Gastrocnemius medialis (tissue), 4 donors: ENCODE measurements at regions not wholly inside any gene's neighbourhood (a gene's known extent, or its start where the extent isn't known, plus 50 kb on each side); places are given as distances from the start of the nearest gene placed in this dataset.

Experiments used
- POLR2A ChIP-seq, 2 donors: fragments of 450-650 bp; IDR thresholded peaks; one replicate each; pipeline ENCODE4 v1.6.1; 2017; ENCODE audit warnings: antibody characterized with exemption in 2 of 2, mild to moderate bottlenecking in 2 of 2, moderate library complexity in 2 of 2
- TF ChIP-seq, protein P1 (sequence below), 5 experiments: fragments of 450-650 bp in 3 of 5; fragments of 200-600 bp in 2 of 5; sonication (generic) in 2 of 5; IDR thresholded peaks in 4 of 5; conservative IDR thresholded peaks in 1 of 5; 1 replicate in 4 of 5; 2 replicates in 1 of 5; pipeline ENCODE4 v1.5.1; 2016 to 2019; ENCODE audit warnings: antibody characterized with exemption in 5 of 5, mild to moderate bottlenecking in 3 of 5, moderate library complexity in 3 of 5

- TF ChIP-seq, protein P1, sequence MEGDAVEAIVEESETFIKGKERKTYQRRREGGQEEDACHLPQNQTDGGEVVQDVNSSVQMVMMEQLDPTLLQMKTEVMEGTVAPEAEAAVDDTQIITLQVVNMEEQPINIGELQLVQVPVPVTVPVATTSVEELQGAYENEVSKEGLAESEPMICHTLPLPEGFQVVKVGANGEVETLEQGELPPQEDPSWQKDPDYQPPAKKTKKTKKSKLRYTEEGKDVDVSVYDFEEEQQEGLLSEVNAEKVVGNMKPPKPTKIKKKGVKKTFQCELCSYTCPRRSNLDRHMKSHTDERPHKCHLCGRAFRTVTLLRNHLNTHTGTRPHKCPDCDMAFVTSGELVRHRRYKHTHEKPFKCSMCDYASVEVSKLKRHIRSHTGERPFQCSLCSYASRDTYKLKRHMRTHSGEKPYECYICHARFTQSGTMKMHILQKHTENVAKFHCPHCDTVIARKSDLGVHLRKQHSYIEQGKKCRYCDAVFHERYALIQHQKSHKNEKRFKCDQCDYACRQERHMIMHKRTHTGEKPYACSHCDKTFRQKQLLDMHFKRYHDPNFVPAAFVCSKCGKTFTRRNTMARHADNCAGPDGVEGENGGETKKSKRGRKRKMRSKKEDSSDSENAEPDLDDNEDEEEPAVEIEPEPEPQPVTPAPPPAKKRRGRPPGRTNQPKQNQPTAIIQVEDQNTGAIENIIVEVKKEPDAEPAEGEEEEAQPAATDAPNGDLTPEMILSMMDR (IDR thresholded peaks at IDR 0.05 in 4 of 5, conservative IDR thresholded peaks at IDR 0.05 in 1 of 5), result no peak
- TF ChIP-seq POLR2A (IDR thresholded peaks at IDR 0.05), result no peak
Observed at GRCh38 chr5:74477761-74478160, 162.8 kb downstream of the ENC1 start.
